ENCODE measurements at regions not wholly inside any gene's neighbourhood (a gene's known extent, or its start where the extent isn't known, plus 50 kb on each side); places are given as distances from the start of the nearest gene placed in this dataset.

DNA sequence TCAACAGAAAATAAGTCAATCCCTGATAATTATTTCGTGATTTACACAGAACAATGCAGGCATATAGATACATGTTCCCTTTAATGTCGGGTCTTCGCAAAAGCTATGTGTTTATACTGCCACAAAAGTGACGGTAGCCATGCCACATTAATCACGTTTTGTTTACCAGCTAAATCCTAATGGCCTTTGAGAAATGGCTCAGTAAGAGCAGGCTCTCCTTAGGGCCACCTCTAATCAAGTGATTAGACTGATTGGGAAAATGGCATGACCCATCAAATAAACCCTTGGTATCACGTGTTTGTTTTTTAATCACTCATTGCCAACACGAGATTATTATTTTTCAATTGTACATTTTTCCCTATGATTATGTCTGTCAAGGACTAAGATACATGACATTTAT lies 102.0 kb upstream of the USP25 start:
- TF ChIP-seq EZH2 (IDR thresholded peaks at IDR 0.05; ENCODE audit: insufficient read depth, poor library complexity, severe bottlenecking) (no peak), EZH2phosphoT487 (IDR thresholded peaks at IDR 0.05; ENCODE audit: insufficient read depth, low read depth) (no peak)
